Bone marrow (tissue), 2 donors: ENCODE measurements at regions not wholly inside any gene's neighbourhood (a gene's known extent, or its start where the extent isn't known, plus 50 kb on each side); places are given as distances from the start of the nearest gene placed in this dataset.
"Not testable (repeated sequence)": the region's sequence is repeated elsewhere in the genome, so short reads cannot be mapped to it uniquely, and the experiment has no call there.

Experiments used
- DNase-seq, 2 donors: peaks; one replicate each; lab custom pipeline; 2025; lab: John Stamatoyannopoulos, UW

GRCh38 chr15:85196697-85197096 is 183.7 kb upstream of the AKAP13 start:
- not testable (repeated sequence) for DNase-seq

GRCh38 chr15:85197582-85197981 is 182.8 kb upstream of the AKAP13 start:
- DNase-seq: not testable (repeated sequence)

- not testable (repeated sequence) for DNase-seq
These were observed 182.0 kb upstream of the AKAP13 start for GRCh38 chr15:85198432-85198831.

- DNase-seq: not testable (repeated sequence)
These were observed 180.2 kb upstream of the AKAP13 start for GRCh38 chr15:85200215-85200614.

- DNase-seq: not testable (repeated sequence)
These were observed 179.1 kb upstream of the AKAP13 start for GRCh38 chr15:85201118-85201793.

- DNase-seq: not testable (repeated sequence)
These were observed 175.9 kb upstream of the AKAP13 start for GRCh38 chr15:85204481-85204880.

- not testable (repeated sequence) for DNase-seq
These were observed 146.5 kb upstream of the AKAP13 start for GRCh38 chr15:85233791-85234325.

- not testable (repeated sequence) for DNase-seq
These were observed 145.8 kb upstream of the AKAP13 start for GRCh38 chr15:85234450-85235196.

- not testable (repeated sequence) for DNase-seq
These were observed 136.3 kb upstream of the AKAP13 start for GRCh38 chr15:85244056-85244455.

GRCh38 chr15:85250938-85251542 is 129.4 kb upstream of the AKAP13 start:
- not testable (repeated sequence) for DNase-seq

GRCh38 chr15:85253196-85253915 is 127.0 kb upstream of the AKAP13 start:
- not testable (repeated sequence) for DNase-seq

GRCh38 chr15:85254961-85255360 is 125.4 kb upstream of the AKAP13 start:
- not testable (repeated sequence) for DNase-seq

- DNase-seq: not testable (repeated sequence)
These were observed 124.9 kb upstream of the AKAP13 start for GRCh38 chr15:85255502-85255901.

GRCh38 chr15:85256009-85256997 is 124.1 kb upstream of the AKAP13 start:
- DNase-seq: not testable (repeated sequence)

- DNase-seq: not testable (repeated sequence)
These were observed 122.3 kb upstream of the AKAP13 start for GRCh38 chr15:85258062-85258445.

- not testable (repeated sequence) for DNase-seq
These were observed 121.7 kb upstream of the AKAP13 start for GRCh38 chr15:85258559-85259209.

- DNase-seq: not testable (repeated sequence)
These were observed 119.9 kb upstream of the AKAP13 start for GRCh38 chr15:85260526-85260925.

GRCh38 chr15:85262461-85263055 is 117.8 kb upstream of the AKAP13 start:
- DNase-seq: not testable (repeated sequence)

GRCh38 chr15:85263842-85264440 is 116.5 kb upstream of the AKAP13 start:
- not testable (repeated sequence) for DNase-seq
